NT2/D1 (cell line): ENCODE measurements at regions not wholly inside any gene's neighbourhood (a gene's known extent, or its start where the extent isn't known, plus 50 kb on each side); places are given as distances from the start of the nearest gene placed in this dataset.

Source experiments
- SUZ12 ChIP-seq: IDR thresholded peaks from 2 replicates; pipeline ENCODE4 v1.6.1; 2011; ENCODE audit not compliant: insufficient read length, insufficient read depth; ENCODE audit errors: extremely low read depth
- ZNF274 ChIP-seq: IDR thresholded peaks from 2 replicates; pipeline ENCODE4 v1.6.1; 2011; ENCODE audit warnings: mild to moderate bottlenecking, low read depth, low read length

DNA sequence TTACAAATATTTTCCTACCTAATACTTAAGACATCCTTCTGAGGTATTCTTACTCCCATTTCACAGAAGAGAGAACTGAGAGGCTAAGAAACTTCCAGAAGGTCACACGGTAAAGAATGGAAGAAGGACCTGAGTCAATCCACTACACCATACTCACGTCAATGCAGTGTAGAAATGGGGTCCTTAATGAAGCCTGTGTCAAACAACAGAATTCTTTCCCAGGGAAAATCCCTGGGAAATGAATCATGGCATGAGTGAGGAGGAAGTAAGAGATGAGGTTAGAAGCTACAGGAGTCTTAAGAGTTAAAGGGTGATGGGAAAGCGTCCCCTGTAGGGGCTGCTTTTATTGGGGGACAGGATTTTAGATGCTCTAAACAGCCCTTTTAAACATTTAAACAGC, 147.9 kb downstream of the C11orf91 start:
- TF ChIP-seq SUZ12 (no peak), ZNF274 (no peak)
